Osteocyte (in vitro differentiated cells): ENCODE measurements at regions not wholly inside any gene's neighbourhood (a gene's known extent, or its start where the extent isn't known, plus 50 kb on each side); places are given as distances from the start of the nearest gene placed in this dataset.

Source experiments
- DNase-seq: peaks from one replicate; pipeline ENCODE4 v3.0.0; 2021; ENCODE audit warnings: mixed read lengths; ENCODE audit not compliant: unreplicated experiment; ENCODE audit errors: extremely low spot score
- H3K27ac Mint-ChIP-seq: one replicate; pipeline ENCODE4 v1.8.0; 2021; ENCODE audit warnings: mild to moderate bottlenecking, mixed read lengths; ENCODE audit not compliant: unreplicated experiment
- H3K27me3 Mint-ChIP-seq: one replicate; pipeline ENCODE4 v1.8.0; 2021; ENCODE audit warnings: mixed read lengths; ENCODE audit not compliant: unreplicated experiment
- H3K36me3 Mint-ChIP-seq: one replicate; pipeline ENCODE4 v1.8.0; 2021; ENCODE audit warnings: mixed read lengths; ENCODE audit not compliant: unreplicated experiment
- H3K4me1 Mint-ChIP-seq: one replicate; pipeline ENCODE4 v1.8.0; 2021; ENCODE audit warnings: mixed read lengths; ENCODE audit not compliant: unreplicated experiment
- H3K4me3 Mint-ChIP-seq: one replicate; pipeline ENCODE4 v1.8.0; 2021; ENCODE audit warnings: mild to moderate bottlenecking, moderate library complexity, mixed read lengths; ENCODE audit not compliant: unreplicated experiment
- H3K9me3 Mint-ChIP-seq: one replicate; pipeline ENCODE4 v1.8.0; 2021; ENCODE audit warnings: mixed read lengths; ENCODE audit not compliant: unreplicated experiment
- TF ChIP-seq, protein P1 (sequence below): fragments of 200-600 bp; sonication (generic); IDR thresholded peaks from 2 replicates; pipeline ENCODE4 v1.5.0; 2021; ENCODE audit warnings: antibody characterized with exemption, mild to moderate bottlenecking, moderate library complexity

DNA sequence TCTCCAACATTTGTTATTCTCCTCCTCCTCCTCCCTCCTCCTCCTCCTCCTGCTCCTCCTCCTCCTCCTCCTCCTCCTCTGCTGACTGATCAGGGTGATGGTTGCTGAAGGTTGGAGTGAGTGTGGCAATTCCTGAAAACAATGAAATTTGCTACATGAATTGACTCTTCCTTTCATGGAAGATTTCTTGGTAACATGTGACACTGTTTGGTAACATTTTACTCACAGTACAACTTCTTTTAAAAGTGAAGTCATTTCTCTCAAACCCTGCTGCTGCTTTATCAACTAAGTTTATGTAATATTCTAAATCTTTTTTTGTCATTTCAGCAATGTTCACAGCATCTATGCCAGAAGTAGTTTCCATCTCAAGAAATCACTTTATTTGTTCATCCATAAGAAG is 543.0 kb downstream of the MAFB start:
- Mint-ChIP-seq H3K9me3 (peaks cover 8% of the 10 kb centered on the region), H3K36me3 (peaks cover 4% of the 10 kb centered on the region), H3K27ac (no peak overlapping the region), H3K4me3 (no peak overlapping the region), H3K4me1 (no peaks in the 10 kb centered on the region), H3K27me3 (peaks cover 34% of the 10 kb centered on the region)
- TF ChIP-seq, protein P1, sequence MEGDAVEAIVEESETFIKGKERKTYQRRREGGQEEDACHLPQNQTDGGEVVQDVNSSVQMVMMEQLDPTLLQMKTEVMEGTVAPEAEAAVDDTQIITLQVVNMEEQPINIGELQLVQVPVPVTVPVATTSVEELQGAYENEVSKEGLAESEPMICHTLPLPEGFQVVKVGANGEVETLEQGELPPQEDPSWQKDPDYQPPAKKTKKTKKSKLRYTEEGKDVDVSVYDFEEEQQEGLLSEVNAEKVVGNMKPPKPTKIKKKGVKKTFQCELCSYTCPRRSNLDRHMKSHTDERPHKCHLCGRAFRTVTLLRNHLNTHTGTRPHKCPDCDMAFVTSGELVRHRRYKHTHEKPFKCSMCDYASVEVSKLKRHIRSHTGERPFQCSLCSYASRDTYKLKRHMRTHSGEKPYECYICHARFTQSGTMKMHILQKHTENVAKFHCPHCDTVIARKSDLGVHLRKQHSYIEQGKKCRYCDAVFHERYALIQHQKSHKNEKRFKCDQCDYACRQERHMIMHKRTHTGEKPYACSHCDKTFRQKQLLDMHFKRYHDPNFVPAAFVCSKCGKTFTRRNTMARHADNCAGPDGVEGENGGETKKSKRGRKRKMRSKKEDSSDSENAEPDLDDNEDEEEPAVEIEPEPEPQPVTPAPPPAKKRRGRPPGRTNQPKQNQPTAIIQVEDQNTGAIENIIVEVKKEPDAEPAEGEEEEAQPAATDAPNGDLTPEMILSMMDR: no peak
- DNase-seq: no peak

DNA sequence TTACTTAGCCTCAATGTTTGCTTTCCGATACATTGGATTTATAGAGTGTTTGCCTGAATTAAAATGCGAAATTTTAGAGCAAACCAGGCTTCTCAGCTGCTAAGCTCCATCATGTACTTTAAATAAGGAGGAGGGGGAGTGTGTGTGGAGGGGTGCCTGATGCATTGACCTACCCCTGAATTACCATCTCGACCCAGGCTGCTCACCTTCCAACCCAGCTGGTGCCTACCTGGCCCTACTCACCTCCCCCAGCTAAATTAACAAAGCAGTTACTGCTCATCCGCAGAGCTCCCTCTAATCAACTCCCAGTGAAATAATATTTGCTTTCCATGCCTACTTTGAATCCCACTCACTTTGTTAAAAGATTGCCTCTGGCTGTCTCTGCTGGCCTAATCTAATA is 544.5 kb downstream of the MAFB start:
- H3K27ac Mint-ChIP-seq: no peak overlapping the region
- H3K4me1 Mint-ChIP-seq: no peaks in the 10 kb centered on the region
- no peak for DNase-seq

DNA sequence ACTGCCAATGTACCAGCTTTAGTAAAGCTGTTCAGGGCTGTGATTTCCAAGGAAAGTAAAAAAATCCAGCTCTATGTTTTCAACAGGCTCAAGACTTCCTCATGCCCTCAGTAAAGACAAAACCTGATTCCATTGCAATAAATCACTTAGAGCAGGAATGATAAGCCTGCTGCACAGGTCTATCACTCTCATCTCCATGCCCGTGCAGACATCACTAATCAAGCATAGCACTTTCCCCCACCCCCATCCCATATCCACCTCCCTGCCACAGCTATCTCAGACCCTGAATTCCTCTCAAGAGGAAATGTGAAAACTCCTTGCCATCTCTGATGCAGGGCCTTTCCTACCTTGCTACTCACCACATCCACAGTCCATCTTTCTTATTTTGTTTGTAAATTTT is 554.9 kb downstream of the MAFB start:
- Mint-ChIP-seq H3K36me3 (no peaks in the 10 kb centered on the region), H3K4me3 (no peak overlapping the region), H3K4me1 (no peaks in the 10 kb centered on the region), H3K27ac (no peak overlapping the region), H3K9me3 (peaks cover 10% of the 10 kb centered on the region), H3K27me3 (peaks cover 37% of the 10 kb centered on the region)
- no peak for DNase-seq
- TF ChIP-seq, protein P1: no peak

More for the DNA sequence above, 544.5 kb downstream of the MAFB start:
- Mint-ChIP-seq H3K4me3 (no peak overlapping the region), H3K27me3 (peaks cover 37% of the 10 kb centered on the region), H3K9me3 (peaks cover 8% of the 10 kb centered on the region), H3K36me3 (peaks cover 4% of the 10 kb centered on the region)
- TF ChIP-seq, protein P1: no peak

DNA sequence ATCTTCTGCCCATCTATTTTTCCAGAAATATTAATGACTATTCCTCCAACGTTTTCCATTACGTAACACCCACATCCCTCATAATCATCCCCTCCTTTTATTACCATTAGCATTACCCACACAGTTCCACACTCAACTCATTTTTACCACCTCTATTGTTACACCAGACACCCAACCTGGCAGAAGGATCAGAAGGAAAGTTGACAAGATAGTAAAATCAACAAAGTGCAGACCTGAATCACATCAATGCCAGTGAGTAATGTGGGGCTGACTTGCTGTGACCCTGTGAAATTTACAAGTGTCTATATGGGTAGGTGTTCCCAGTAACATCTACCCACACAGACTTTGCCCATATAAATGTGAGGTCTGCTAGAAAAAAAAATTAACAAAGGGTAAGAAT is 568.2 kb downstream of the MAFB start:
- TF ChIP-seq, protein P1: no peak
- H3K36me3 Mint-ChIP-seq: no peaks in the 10 kb centered on the region
- no peaks in the 10 kb centered on the region for H3K9me3 Mint-ChIP-seq
- H3K27ac Mint-ChIP-seq: no peak overlapping the region
- no peak overlapping the region for H3K4me3 Mint-ChIP-seq
- H3K27me3 Mint-ChIP-seq: peaks cover 67% of the 10 kb centered on the region
- H3K4me1 Mint-ChIP-seq: no peaks in the 10 kb centered on the region
- no peak for DNase-seq

DNA sequence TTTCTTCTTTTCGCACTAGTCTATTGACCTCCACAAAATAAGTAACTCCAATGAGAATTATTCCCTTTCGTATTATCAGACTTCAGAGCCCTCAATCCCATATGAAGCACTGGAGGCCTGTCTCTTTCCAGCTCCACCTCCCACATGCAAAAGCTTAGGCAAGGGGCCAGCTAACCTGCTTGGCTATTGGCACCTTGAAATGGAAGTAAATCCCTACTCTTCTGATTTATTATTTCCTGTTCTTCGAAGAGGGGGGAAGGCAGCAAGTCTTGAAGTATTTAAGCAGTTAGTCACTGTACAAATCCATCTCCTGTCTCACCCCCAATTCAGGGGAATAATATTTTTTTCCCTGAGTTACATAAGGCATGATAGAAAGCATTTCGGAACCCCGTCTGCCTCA is 577.8 kb downstream of the MAFB start:
- TF ChIP-seq, protein P1: no peak
- peaks cover 10% of the 10 kb centered on the region for H3K4me1 Mint-ChIP-seq
- H3K27me3 Mint-ChIP-seq: peaks cover 52% of the 10 kb centered on the region
- H3K9me3 Mint-ChIP-seq: no peaks in the 10 kb centered on the region
- H3K27ac Mint-ChIP-seq: no peak overlapping the region
- no peak for DNase-seq
- no peak overlapping the region for H3K4me3 Mint-ChIP-seq
- H3K36me3 Mint-ChIP-seq: no peaks in the 10 kb centered on the region
